ENCODE measurements at regions not wholly inside any gene's neighbourhood (a gene's known extent, or its start where the extent isn't known, plus 50 kb on each side); places are given as distances from the start of the nearest gene placed in this dataset.

GRCh38 chr12:107400686-107401447 is 284.7 kb upstream of the PWP1 start:
- no peak for TF ChIP-seq CTCF (IDR thresholded peaks at IDR 0.05; ENCODE audit: insufficient read depth, missing control alignments)
- FAIRE-seq (no peak), DNase-seq (ENCODE audit: insufficient read length, low spot score) (no peak)

DNA sequence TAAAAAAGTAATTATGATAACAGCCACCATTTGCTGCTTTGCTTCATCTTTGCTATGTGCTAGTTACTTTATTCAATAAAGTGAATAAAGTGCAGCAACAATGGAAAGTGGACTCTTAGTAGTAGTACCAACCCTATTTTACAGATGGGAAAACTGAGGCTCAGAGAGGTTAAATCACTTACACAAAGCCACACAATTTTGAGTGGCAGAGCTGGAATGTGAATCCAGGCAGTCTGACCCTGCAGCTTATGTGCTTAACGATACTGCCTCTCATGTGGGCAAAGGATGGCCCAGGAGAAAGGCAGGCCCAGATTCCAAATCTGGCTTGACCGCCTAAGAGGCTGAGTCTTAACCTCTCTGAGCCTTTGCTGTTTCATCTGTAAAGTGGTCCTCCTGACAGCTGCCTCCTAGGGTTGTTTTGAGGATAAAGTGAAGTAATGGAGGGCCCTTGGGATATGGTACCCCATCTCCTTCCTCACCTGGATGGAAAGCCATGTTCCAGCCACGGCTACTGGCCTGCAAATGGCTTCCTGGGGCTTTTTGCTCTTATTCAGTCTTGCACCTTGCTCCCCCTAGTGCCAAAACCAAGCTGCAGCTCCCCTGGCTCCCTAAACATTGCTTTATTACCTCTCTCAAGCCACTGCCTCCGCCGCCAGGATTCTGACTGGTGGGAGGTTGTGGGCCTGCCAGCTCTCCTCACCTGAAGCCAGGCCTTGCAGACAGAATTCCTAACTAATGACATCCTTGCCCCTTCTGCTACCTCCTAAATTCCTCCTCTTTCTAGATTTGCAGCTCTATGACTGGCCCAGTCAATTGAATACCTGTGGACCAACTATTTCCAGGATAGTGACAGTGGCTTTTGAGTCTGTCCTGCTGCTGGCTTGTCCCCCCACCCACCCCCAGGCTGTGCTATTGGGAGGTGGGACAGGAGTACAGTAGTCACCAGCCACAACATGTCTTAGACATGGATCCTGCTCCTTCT is 283.3 kb upstream of the PWP1 start:
- no peak for FAIRE-seq
- TF ChIP-seq CTCF (IDR thresholded peaks at IDR 0.05; ENCODE audit: insufficient read depth, missing control alignments), result peak; percentile 85
- no peak for DNase-seq (ENCODE audit: insufficient read length, low spot score)

DNA sequence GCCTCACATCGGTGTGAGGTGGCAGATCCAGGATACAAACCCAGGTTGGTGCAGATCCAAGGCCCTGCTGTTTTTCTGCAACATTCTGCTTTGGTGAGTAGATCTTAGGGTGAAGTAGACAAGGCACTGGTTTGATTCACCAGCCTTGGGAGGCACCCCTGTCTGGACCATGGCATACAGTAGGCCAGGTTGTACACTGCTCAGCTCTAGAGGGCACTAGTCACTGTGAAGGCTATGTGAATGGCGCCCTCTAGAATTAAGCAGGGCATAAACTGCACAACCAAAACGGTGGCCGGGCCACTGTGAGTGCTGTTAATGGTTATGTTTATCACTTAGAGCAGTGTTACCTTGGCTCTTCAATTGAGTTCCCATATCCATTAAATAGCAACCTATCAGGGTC is 280.6 kb upstream of the PWP1 start:
- FAIRE-seq (no peak), DNase-seq (ENCODE audit: insufficient read length, low spot score) (no peak)
- peak; percentile 78 for TF ChIP-seq CTCF (IDR thresholded peaks at IDR 0.05; ENCODE audit: insufficient read depth, missing control alignments)

DNA sequence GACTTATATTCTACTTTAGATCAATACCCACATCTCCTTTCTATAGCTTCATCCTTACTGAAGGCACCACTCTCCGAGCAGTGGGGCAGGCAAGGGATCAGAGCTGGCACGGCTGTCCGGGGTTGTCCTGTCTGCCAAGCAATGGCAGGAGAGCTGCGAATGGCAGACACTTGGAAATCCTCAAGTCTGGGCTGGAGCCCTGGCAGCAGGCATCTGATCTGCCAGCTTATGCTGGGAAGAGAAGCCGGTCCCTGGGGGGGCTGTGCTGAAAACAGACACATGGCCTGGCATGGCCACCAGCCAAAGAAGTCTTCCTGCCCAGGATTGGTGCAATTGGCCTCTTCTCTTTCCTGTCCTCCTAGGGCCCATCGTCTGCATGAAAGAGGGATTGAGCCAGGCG is 280.2 kb upstream of the PWP1 start:
- TF ChIP-seq CTCF (IDR thresholded peaks at IDR 0.05; ENCODE audit: insufficient read depth, missing control alignments), result no peak
- no peak for DNase-seq (ENCODE audit: insufficient read length, low spot score)
- FAIRE-seq, result no peak

DNA sequence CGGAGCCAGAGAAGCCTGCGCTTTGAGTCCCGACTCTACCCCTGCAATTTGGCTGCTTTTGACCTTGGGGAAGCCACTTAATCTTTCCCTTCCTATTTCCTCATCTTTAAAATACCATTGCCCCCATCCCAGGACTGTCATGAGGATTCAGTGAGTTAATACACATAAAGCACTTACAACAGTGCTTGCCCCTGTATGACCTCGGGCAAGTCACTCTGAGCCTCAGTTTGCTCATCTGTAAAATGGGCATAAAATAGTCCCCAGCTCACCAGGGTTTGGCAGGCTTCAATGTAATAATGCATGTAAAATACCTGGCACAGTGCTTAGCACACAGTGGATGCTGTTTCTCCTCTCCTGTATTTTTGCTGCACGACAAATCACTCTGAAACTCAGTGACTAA is 278.7 kb upstream of the PWP1 start:
- DNase-seq (ENCODE audit: insufficient read length, low spot score) (no peak), FAIRE-seq (no peak)
- TF ChIP-seq CTCF (IDR thresholded peaks at IDR 0.05; ENCODE audit: insufficient read depth, missing control alignments), result no peak

GRCh38 chr12:107411792-107412535 is 273.6 kb upstream of the PWP1 start:
- FAIRE-seq, result no peak
- TF ChIP-seq CTCF (IDR thresholded peaks at IDR 0.05; ENCODE audit: insufficient read depth, missing control alignments), result no peak
- DNase-seq (ENCODE audit: insufficient read length, low spot score), result no peak
